GM19438 (cell line): ENCODE measurements at regions not wholly inside any gene's neighbourhood (a gene's known extent, or its start where the extent isn't known, plus 50 kb on each side); places are given as distances from the start of the nearest gene placed in this dataset.

Experiments
- ATAC-seq: cut with Tn5 transposase; IDR thresholded peaks from one replicate; pipeline ENCODE4 v1.9.1; 2021; ENCODE audit warnings: low read depth; ENCODE audit not compliant: unreplicated experiment

- no peak for ATAC-seq
Observed at GRCh38 chr3:21801631-21802030, 50.6 kb upstream of the ZNF385D start.

GRCh38 chr3:21803604-21804003 is 52.6 kb upstream of the ZNF385D start:
- ATAC-seq: no peak

GRCh38 chr3:21804330-21804729 is 53.3 kb upstream of the ZNF385D start:
- no peak for ATAC-seq

GRCh38 chr3:21806733-21807132 is 55.7 kb upstream of the ZNF385D start:
- ATAC-seq: no peak

GRCh38 chr3:21825684-21826083 is 74.7 kb upstream of the ZNF385D start:
- no peak for ATAC-seq

GRCh38 chr3:21826416-21826815 is 75.4 kb upstream of the ZNF385D start:
- ATAC-seq: no peak

GRCh38 chr3:21830541-21830940 is 79.5 kb upstream of the ZNF385D start:
- no peak for ATAC-seq

GRCh38 chr3:21835264-21835663 is 84.3 kb upstream of the ZNF385D start:
- no peak for ATAC-seq

- no peak for ATAC-seq
Observed at GRCh38 chr3:21836227-21836626, 85.2 kb upstream of the ZNF385D start.

- no peak for ATAC-seq
Observed at GRCh38 chr3:21839176-21839575, 88.2 kb upstream of the ZNF385D start.

GRCh38 chr3:21839592-21839991 is 88.6 kb upstream of the ZNF385D start:
- ATAC-seq: no peak

GRCh38 chr3:21847005-21847404 is 96.0 kb upstream of the ZNF385D start:
- no peak for ATAC-seq

GRCh38 chr3:21859124-21860081 is 108.4 kb upstream of the ZNF385D start:
- no peak for ATAC-seq

GRCh38 chr3:21860082-21860475 is 109.1 kb upstream of the ZNF385D start:
- no peak for ATAC-seq

GRCh38 chr3:21860657-21861056 is 109.6 kb upstream of the ZNF385D start:
- ATAC-seq: no peak

GRCh38 chr3:21876782-21877181 is 125.8 kb upstream of the ZNF385D start:
- ATAC-seq: no peak

GRCh38 chr3:21877214-21877754 is 126.3 kb upstream of the ZNF385D start:
- ATAC-seq: no peak

- ATAC-seq: no peak
Observed at GRCh38 chr3:21879184-21879886, 128.3 kb upstream of the ZNF385D start.

GRCh38 chr3:21888656-21889055 is 137.6 kb upstream of the ZNF385D start:
- ATAC-seq: no peak

GRCh38 chr3:21889166-21889565 is 138.2 kb upstream of the ZNF385D start:
- ATAC-seq: no peak

GRCh38 chr3:21892104-21892503 is 141.1 kb upstream of the ZNF385D start:
- no peak for ATAC-seq
